ENCODE measurements at regions not wholly inside any gene's neighbourhood (a gene's known extent, or its start where the extent isn't known, plus 50 kb on each side); places are given as distances from the start of the nearest gene placed in this dataset.
"Not testable (repeated sequence)": the region's sequence is repeated elsewhere in the genome, so short reads cannot be mapped to it uniquely, and the experiment has no call there.

- no peak overlapping the region for H3K4me3 ChIP-seq (replicated peaks; ENCODE audit: low read depth, low read length)
- no peak for DNase-seq (ENCODE audit: extremely low read depth, insufficient read length)
- no peaks in the 10 kb centered on the region for H3K36me3 ChIP-seq (ENCODE audit: control insufficient read depth, insufficient read depth, low read length)
- no peaks in the 10 kb centered on the region for H3K27me3 ChIP-seq (replicated peaks; ENCODE audit: control insufficient read depth, insufficient read depth, low read length)
- no peak for TF ChIP-seq CTCF (IDR thresholded peaks at IDR 0.05; ENCODE audit: insufficient read depth, low read length, poor library complexity, severe bottlenecking)
Measured at GRCh38 chr6:81026041-81026553, 726.4 kb downstream of the TENT5A start.

DNA sequence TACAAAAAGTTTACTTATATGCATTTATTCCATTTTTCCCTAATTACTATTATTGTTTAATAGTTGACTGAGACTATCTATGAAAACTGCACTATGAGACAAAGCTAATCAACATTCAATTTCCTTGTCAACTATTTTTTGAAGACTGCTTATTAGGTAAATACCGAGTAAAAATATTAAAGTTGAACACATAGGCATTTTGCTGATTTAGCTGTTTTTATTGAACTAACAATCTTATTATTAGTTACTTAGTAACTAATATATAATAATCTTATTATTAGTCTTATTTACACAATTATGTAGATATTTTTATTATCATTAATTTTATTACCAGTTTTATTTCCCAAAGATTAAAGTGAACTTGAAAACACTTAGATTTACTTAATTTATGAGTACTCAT lies 728.8 kb downstream of the TENT5A start:
- TF ChIP-seq CTCF (IDR thresholded peaks at IDR 0.05; ENCODE audit: insufficient read depth, low read length, poor library complexity, severe bottlenecking): no peak
- H3K27me3 ChIP-seq (replicated peaks; ENCODE audit: control insufficient read depth, insufficient read depth, low read length): no peaks in the 10 kb centered on the region
- no peaks in the 10 kb centered on the region for H3K36me3 ChIP-seq (ENCODE audit: control insufficient read depth, insufficient read depth, low read length)
- DNase-seq (ENCODE audit: extremely low read depth, insufficient read length): no peak
- H3K4me3 ChIP-seq (replicated peaks; ENCODE audit: low read depth, low read length): no peak overlapping the region

DNA sequence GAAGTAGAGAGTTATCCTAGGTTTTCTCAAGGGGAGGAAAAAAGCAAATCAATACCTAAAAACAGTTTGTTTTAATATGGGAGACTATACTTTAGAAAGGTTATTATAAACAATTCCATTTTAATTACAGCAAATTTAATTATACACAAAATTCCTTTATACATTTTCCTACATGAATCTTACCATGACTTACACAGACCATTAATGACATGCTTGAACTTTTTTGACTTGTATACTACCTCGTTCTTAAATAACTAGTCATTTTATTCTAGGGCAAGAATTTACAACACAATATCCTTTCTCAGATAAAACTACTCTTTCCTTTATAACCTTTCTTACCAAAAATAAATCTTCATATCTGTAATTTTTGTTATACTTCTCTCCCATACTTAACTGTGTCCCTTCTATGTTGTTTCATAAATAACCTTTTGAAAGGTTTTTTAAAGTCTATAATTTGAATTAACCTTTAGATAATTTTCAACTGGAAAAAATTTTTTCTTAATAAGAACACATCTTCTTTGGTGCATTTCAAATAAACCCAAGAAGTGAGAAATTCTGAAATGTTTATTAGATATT lies 729.4 kb downstream of the TENT5A start:
- DNase-seq (ENCODE audit: extremely low read depth, insufficient read length): no peak
- no peak for TF ChIP-seq CTCF (IDR thresholded peaks at IDR 0.05; ENCODE audit: insufficient read depth, low read length, poor library complexity, severe bottlenecking)
- no peaks in the 10 kb centered on the region for H3K27me3 ChIP-seq (replicated peaks; ENCODE audit: control insufficient read depth, insufficient read depth, low read length)
- H3K36me3 ChIP-seq (ENCODE audit: control insufficient read depth, insufficient read depth, low read length): no peaks in the 10 kb centered on the region
- no peak overlapping the region for H3K4me3 ChIP-seq (replicated peaks; ENCODE audit: low read depth, low read length)

- not testable (repeated sequence) for DNase-seq (ENCODE audit: extremely low read depth, insufficient read length)
Measured at GRCh38 chr6:81017586-81017985, 734.9 kb downstream of the TENT5A start.

DNA sequence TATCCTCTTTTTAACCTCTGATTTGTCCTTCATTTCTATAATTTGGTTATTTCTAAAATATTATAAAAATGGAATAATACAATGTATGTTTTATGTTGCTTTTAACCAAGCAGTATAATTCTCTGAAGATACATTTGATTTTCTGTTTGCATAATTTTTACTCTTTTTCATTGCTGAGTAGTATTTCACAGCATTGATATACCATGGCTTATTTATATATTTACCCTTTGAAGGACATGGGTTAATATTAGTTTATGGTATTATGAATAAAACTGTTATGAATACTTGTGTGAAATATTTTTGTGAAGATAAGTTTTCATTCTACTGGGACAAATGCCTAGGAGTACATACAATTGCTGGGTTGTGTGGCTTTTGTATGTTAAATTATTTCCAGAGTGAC lies 748.6 kb downstream of the TENT5A start:
- TF ChIP-seq CTCF (IDR thresholded peaks at IDR 0.05; ENCODE audit: insufficient read depth, low read length, poor library complexity, severe bottlenecking): no peak
- Histone ChIP-seq H3K36me3 (ENCODE audit: control insufficient read depth, insufficient read depth, low read length) (no peaks in the 10 kb centered on the region), H3K27me3 (replicated peaks; ENCODE audit: control insufficient read depth, insufficient read depth, low read length) (no peaks in the 10 kb centered on the region), H3K4me3 (replicated peaks; ENCODE audit: low read depth, low read length) (no peak overlapping the region)
- no peak for DNase-seq (ENCODE audit: extremely low read depth, insufficient read length)

More at GRCh38 chr6:81017586-81017985, 734.9 kb downstream of the TENT5A start:
- not testable (repeated sequence) for H3K27me3 ChIP-seq (replicated peaks; ENCODE audit: control insufficient read depth, insufficient read depth, low read length); H3K4me3 ChIP-seq (replicated peaks; ENCODE audit: low read depth, low read length); H3K36me3 ChIP-seq (ENCODE audit: control insufficient read depth, insufficient read depth, low read length)

- Histone ChIP-seq H3K4me3 (replicated peaks; ENCODE audit: low read depth, low read length) (no peak overlapping the region), H3K36me3 (ENCODE audit: control insufficient read depth, insufficient read depth, low read length) (no peaks in the 10 kb centered on the region), H3K27me3 (replicated peaks; ENCODE audit: control insufficient read depth, insufficient read depth, low read length) (no peaks in the 10 kb centered on the region)
- DNase-seq (ENCODE audit: extremely low read depth, insufficient read length): no peak
- no peak for TF ChIP-seq CTCF (IDR thresholded peaks at IDR 0.05; ENCODE audit: insufficient read depth, low read length, poor library complexity, severe bottlenecking)
Measured at GRCh38 chr6:81003156-81003555, 749.3 kb downstream of the TENT5A start.
